Epithelial cell of esophagus (primary cell): ENCODE measurements at regions not wholly inside any gene's neighbourhood (a gene's known extent, or its start where the extent isn't known, plus 50 kb on each side); places are given as distances from the start of the nearest gene placed in this dataset.

Experiments used
- DNase-seq: peaks from one replicate; pipeline ENCODE4 v3.0.0; 2010; ENCODE audit warnings: low read depth
- H3K4me3 ChIP-seq: 2 replicates; pipeline ENCODE4 v1.5.1; 2011; ENCODE audit warnings: mild to moderate bottlenecking, low read length, control low read depth
- TF ChIP-seq, protein P1 (sequence below): IDR thresholded peaks from 2 replicates; pipeline ENCODE4 v1.5.1; 2011; ENCODE audit warnings: low read depth, mild to moderate bottlenecking, low read length, control low read depth, inconsistent platforms; ENCODE audit not compliant: insufficient read depth; ENCODE audit errors: missing control alignments

GRCh38 chr4:147060151-147060931, 114.7 kb upstream of the TTC29 start:
- TF ChIP-seq, protein P1, sequence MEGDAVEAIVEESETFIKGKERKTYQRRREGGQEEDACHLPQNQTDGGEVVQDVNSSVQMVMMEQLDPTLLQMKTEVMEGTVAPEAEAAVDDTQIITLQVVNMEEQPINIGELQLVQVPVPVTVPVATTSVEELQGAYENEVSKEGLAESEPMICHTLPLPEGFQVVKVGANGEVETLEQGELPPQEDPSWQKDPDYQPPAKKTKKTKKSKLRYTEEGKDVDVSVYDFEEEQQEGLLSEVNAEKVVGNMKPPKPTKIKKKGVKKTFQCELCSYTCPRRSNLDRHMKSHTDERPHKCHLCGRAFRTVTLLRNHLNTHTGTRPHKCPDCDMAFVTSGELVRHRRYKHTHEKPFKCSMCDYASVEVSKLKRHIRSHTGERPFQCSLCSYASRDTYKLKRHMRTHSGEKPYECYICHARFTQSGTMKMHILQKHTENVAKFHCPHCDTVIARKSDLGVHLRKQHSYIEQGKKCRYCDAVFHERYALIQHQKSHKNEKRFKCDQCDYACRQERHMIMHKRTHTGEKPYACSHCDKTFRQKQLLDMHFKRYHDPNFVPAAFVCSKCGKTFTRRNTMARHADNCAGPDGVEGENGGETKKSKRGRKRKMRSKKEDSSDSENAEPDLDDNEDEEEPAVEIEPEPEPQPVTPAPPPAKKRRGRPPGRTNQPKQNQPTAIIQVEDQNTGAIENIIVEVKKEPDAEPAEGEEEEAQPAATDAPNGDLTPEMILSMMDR = no peak
- no peak for DNase-seq
- H3K4me3 ChIP-seq = no peak overlapping the region

DNA sequence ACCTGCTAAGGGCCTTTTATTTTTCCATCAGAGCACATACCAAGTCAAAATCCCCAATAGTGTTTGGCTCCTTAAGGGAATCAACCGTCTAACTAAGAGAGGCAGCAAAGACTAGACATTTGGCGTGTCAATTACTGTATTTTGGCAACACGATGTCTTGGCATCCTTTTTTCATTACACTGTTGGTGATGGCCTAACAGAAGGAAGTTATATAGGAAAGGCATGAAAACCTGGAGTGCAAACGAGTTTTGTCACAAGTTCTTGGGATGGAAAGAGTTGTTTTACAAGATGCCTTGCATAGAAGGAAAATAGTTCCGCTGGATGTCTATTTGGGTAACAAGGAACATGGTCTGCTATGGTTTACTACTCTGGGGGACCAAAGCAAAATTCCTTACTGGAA, 119.2 kb upstream of the TTC29 start:
- H3K4me3 ChIP-seq = no peak overlapping the region
- no peak for DNase-seq
- TF ChIP-seq, protein P1 = no peak

DNA sequence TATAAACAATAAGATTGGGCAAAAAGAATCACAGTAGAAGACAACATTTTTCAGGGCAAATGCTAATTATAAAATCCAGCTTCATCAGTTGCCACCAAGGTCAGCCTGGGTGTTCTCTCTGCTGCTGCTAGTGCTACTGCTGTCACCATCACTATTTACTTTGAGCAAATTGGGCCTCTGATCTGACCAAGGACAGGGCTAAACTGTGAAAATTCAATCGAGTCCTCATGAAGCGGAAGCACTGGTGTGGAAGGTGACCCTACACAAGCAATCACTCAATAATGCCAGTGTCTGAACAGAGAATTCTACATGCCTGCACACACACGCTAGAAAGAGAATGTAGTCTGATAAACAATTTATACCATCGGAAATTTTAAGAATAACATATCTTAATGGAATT, 122.9 kb upstream of the TTC29 start:
- TF ChIP-seq, protein P1 = no peak
- no peak for DNase-seq

GRCh38 chr4:147071209-147071740, 125.6 kb upstream of the TTC29 start:
- no peak for DNase-seq
- no peak overlapping the region for H3K4me3 ChIP-seq
- TF ChIP-seq, protein P1 = no peak

More for the DNA sequence above, 122.9 kb upstream of the TTC29 start:
- H3K4me3 ChIP-seq = no peak overlapping the region

GRCh38 chr4:147076179-147076578, 130.5 kb upstream of the TTC29 start:
- TF ChIP-seq, protein P1 = no peak
- no peak overlapping the region for H3K4me3 ChIP-seq
- peak; percentile 14 for DNase-seq

DNA sequence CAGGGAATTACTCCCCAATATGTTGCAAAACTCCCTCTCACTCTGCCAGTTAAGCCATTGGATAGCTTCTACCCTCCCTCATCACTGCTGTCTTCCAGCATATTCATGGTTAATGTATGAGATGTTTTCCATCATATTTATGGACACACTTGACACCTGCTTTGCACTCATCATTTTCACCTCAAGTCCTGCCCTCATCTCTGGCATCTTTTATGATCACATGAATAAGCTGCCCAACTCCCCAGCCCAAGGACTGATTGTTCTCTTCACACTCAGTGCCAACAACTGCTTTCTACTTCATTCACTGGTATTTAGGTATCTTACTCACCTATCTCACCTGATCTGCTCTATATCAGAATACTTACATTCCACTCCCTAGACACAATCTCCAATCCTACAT, 131.1 kb upstream of the TTC29 start:
- H3K4me3 ChIP-seq = no peak overlapping the region
- no peak for DNase-seq
- TF ChIP-seq, protein P1 = no peak

DNA sequence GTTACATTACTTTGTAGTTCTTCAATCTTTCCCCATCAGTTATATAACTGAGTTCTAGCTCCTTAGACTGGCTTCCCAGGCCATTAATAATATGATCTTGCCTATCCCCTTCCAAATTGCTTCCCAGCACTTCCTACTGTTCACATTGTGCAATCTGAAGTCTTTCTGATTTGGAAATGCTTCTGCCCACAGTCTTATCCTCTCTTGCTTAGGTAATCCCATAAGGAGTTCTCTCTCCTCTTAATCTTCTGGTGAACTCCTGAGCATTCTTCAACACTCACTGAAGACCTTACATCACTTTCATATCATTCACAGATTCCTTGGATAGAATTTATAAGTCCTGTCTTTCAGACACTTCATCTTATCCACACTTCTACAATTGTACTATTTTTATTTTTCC, 132.7 kb upstream of the TTC29 start:
- DNase-seq = no peak
- TF ChIP-seq, protein P1 = no peak
- H3K4me3 ChIP-seq = no peak overlapping the region
